ENCODE measurements at regions not wholly inside any gene's neighbourhood (a gene's known extent, or its start where the extent isn't known, plus 50 kb on each side); places are given as distances from the start of the nearest gene placed in this dataset.

DNA sequence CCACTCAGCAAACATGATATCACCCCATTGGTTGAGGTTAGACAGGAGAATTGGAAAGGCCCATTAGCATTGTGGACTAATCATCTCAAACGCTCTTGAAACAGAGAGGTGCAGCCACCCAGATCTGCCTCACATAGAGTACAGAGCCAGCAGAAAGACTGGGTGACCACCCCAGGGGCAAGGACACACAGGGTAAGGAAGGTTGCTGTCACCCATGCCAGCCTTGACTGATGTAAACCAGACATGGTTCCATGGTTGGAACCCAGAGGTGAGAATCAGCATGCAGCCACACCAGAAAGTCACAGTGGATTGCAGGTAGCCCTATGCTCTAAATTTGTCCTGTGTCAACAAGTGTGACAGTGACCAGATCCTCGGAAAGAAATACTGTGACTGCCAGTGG, 1268.8 kb downstream of the EFNB2 start:
- DNase-seq: no peak

DNA sequence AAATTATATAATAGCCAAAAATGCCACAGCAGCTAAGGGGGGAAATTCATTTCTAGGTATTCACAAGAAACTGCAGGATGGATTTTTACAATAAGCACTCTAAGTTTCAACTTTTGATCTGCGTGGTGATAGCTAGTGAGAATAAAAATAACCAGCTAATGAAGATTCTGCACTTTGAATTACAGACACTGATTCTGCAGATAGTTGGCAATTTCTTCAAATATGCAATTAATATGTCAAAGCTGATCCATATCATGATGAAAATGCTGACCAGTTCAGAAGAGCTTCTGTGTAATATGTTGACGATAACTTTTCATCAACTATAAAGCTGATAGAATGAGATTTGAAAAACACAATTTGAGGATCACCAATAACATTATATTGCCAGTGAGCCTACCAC, 1272.9 kb downstream of the EFNB2 start:
- DNase-seq: no peak

DNA sequence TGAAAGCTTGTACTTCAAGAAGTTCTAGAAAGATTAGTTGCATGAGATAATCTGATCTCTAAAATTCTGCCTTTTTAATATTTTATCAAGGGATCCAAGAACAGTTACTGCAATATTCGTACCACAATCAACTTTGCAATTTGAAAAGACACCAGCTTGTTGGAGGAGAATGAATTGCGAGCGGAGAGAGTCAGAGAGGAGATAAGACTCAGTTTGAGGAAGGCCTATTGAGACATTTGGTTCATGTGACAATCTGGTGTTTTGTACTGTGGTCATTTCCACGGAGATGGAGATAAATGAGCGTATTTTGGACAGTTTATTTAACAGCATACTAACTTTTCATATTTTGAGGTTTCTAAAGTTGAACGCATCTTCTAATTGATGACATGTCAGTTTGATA, 1276.0 kb downstream of the EFNB2 start:
- no peak for DNase-seq

DNA sequence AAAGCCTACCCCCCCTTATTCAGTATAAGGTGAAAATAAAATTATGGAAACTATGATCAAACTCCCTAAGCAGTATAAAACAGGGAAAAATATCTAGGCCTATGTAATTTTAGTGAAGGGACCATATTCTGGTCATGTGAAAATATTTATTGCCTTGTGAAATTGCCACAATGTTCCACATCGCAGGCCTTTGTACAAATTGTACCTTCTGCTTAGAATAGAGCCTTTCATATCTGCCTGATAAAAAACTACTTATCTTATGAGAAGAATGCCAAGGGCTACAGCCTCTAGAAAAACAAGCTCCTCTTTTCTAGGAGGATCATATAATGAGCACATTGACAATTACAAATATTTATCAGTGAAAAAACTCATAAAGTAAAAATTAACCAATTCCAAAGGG, 1280.0 kb downstream of the EFNB2 start:
- DNase-seq: no peak

DNA sequence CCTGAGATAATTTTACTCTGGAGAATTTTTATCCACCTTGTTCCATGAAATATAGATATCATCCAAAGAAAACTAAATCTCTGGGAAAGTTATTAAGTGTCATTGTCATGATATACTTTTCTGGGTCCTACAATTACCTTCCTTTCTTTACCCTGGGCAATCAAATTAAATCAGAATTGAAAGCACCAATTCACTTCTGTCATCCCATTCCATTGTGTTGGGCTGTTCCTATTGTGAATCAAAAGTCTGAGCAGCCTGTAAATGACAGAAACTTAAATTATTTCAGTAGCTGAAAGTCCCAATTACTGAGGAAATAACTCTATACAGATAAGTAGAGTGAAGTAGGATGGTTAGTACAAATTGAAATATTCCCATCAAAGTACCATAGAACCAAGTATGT, 1284.2 kb downstream of the EFNB2 start:
- DNase-seq: no peak

DNA sequence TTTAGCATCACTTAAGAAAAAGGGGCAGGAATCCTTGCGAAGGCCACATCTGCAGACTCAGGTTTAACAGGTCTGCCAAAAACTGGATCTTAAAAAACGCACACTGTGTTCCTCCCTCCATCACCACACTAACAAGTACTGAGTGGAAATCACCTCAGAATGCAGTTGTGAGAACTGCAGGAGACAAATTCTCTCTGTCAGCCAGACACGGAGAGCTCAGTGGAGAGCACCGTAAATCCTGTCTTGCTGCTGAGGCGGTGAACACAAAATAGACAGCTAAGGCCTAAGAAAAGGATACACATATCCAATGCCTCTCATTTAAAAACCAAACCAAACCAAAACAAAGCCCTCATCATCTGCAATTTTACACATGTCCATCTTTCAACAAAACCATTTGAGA, 1287.6 kb downstream of the EFNB2 start:
- no peak for DNase-seq

DNA sequence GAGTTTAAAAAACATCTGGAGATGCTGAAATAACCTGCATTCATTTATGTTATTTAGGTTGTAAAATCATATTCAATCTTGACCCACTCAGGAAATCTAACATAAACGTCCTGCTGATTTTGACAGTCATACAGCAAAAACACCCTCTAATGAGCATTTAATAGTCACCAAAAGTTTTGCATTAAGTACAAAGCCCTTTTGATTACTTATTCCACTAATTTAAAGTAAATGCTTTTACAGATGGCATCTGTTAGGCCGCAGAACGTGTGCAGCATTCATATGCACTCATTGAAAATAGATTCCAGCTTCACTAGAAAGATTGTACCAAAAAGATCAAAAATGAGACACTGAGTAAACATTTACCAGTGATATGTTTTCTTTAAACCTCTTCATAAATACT, 1295.1 kb downstream of the EFNB2 start:
- DNase-seq: no peak

DNA sequence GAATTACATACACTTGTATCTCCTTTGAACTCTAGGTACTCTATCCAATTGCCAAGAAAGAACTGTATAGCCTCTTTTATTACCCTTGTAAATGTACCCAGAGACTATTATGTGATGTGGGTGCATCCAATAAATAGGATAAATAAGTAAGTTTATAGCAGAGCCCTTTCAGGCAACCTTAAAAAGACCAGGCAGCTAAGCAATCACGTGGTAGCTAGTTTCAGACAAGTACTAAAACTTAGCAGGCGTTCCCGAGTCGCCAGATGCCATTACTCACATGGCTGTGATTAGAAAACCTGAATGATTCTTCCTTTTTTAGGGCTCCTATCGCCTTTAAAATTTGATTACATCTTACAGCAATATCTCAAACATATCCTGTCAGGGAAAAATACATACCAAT, 1303.0 kb downstream of the EFNB2 start:
- DNase-seq: no peak

DNA sequence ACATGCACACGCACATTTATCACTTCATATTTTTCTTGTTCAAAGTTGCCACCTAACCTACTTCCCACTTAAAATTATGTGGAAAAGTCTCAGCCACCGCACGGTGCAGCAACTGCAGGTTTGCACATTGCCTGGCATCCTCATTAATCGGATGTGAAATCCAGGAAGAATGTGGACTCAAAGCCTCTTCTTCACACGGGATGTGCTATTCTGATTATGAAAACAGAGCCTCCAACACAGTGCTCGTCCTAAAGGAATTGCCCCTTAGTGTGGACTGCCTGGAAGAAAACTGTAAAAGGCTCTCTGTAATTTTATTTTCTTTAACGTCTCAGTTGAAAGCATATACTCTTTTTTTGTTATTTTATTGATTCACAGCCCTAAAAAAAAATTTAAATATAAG, 1303.5 kb downstream of the EFNB2 start:
- no peak for DNase-seq

DNA sequence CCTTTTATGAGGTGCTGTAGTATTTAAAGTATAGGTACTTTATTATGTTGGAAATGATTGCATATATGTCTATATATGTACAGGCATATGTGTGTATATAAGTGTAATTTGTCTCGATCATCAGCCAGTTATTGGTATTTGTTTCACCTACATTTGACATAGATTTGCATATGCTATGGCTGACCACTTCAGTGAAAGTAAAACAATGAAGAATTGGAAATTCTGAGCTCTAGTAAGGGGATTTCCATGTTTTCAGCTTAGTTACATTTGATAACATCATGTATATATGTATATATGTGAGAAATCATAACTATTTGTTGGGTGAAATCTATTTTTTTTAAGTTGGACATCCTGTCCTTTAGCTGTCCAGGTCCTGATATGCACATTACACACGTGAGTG, 1303.9 kb downstream of the EFNB2 start:
- no peak for DNase-seq

DNA sequence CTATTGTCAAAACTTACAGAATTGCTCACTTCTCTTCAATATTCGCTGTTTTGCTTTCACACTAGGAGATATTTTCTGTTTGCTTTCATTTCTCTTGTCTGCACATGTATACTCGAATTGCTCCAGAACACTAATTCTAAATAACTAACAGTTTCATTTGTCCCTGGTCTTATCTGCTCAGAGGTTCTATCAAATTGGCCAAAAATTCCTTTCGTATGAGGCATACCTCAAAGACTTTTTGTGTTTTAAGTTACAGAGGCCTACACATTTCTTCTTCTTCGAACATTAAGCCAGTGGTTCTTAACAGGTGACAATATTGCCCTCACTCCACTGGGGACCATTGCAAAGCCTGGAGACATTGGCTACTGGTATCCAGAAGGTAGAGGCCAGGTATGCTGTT, 1314.6 kb downstream of the EFNB2 start:
- no peak for DNase-seq

DNA sequence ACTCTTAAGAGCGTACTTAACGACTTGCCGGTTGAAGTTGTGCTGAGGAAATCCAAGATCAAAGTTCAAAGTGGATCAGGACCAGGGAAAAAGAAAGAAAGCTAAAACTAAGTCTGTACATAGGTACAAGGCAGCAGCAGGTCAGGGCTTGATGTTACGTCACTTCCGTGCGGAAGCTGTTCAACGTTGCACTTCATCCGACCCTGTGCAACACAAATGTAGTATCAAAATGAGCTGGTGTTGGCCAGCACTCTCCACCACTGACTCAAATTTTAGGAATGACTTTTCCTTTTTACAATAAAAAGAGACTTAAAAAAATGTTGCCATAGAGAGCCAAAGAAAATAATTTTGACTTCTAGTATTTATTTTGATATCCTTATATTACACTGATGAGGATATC, 1315.4 kb downstream of the EFNB2 start:
- no peak for DNase-seq

DNA sequence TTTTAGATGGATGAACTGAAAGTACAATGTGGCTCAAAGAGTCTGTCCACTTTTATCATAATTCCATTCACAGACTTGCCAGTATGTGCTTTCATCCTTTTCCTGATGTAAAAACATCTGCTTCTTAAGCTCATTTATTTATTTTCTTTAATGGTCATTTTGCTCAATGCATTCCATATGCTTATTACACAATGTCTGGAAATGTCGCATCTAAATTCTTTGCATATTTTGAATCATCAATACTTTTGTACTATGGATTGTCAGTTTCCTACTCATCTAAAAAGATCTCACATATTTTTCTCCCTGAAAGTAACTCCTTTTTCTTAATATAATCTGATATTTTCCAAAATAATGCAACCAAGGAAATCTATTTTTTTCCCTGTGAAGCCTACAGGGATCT, 1315.8 kb downstream of the EFNB2 start:
- DNase-seq: no peak

DNA sequence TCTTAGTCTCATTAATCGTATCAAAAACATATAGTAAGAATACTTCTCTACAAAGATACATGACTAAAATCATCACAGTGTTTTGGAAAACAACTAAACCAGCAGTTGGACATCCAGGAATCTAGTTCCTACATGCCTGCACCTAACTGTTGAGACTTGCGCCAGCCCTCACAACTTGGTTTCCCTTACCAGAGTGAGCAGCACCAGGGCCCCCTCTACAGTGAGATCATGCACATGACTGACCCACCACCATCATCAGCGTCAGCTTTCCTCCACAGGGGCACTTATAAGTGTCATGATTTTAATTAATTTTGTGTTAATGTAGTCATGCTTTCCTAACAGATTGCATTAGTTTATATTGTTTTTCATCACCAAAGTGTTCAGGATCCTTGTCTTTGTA, 1322.0 kb downstream of the EFNB2 start:
- no peak for DNase-seq

DNA sequence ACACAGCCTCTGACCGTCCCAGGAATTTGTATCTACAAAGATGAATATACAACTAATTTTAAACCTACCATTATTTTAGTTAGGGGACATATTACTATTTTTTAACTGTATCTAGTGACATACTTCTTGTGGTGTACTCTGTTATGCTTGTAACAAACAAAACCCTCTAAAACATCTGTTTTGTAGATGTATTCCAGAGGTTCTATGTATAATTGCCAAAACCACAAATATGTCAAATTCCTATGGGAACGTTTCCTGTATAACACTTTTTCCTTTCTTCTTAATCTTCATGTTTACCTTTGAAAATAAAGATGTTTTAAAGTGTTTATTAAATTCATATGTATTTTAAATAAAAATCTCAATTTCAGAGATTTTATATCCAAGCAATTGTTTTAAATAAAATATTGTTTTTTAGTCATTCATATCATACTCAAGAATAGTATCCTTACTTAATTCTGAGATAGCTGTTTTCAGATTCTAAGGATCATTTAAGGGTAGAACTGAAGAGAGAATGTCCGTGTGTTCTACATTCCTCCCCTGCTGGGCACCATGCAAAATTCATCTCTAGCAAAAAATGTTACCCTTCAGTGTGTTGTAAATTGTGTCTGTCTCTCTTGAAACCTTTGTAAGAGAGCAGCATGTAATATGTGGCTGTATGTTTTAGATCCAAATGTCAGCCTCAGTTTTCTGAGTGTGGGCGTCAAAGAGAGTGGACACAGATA, 1327.7 kb downstream of the EFNB2 start:
- DNase-seq: no peak

DNA sequence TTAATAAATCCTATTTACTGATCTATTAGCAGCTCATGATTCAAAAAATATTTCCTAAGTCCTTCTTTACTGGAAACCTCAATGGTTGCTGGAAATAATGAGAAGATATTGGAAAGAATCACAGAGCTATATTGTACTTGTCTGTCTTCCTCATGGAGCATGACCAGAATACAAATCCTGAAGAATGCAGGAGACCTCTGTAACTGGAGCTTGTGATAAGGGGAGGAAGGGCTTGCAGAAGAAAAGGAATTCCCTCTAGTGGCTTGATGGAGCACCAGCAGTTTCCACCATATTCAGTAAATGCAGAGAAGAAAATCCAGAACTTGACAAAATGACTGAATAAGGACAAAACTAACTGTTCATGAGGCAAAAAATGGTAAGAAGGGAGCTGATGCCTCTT, 1333.1 kb downstream of the EFNB2 start:
- DNase-seq: no peak

DNA sequence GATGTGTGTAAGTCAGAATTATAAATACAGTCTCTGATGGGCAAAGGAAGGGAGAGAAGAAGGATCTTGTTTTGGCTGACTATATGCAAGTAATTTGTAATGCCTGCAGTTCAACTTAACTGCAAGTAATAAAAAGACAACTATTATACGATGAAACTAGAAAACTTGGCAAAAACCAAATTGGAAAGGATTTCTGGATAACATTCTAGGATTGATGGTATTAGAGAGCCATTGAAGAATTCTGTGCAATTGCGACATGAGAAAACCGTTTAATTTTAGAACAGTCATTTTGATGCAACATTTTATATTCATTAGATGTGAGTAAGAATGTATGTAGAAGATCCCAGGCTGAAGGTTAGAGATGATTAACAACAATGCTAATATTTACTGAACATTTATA, 1334.1 kb downstream of the EFNB2 start:
- DNase-seq: no peak

DNA sequence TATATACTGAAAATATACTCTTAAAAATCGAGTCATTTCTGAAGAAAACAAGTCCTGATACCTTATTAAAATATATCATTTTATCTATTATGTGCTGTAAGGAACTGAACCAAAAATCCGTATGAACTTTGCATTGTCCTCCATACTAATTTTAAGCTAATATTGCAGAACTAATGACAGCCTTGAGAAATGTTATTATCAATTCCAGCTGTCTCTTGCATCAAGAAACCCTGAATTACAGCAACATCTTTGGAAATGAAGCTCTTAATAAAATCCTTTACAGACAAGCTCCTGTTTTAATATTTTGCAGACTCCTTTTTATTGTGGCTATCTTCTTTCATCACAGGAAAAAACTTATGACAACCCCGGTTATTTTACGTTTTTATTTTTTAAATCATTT, 1335.3 kb downstream of the EFNB2 start:
- no peak for DNase-seq

DNA sequence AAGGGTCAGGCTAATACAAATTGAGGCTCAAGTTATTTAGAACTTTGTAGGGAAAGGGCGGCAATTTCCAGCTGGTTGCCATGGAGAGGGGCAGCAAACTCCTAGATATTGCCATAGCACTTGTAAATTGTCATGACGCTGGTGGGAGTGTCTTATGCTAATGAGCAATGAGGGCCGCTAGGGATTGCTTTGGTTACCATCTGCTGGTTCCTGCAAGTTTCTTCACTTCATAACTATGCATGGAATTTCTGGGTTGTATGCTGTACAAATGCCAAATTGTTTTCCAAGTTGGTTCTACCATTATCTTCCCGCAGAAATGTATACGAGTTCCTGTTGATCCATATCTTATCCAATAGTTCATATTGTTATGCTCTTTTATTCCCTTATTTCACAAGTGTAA, 1339.4 kb downstream of the EFNB2 start:
- no peak for DNase-seq

DNA sequence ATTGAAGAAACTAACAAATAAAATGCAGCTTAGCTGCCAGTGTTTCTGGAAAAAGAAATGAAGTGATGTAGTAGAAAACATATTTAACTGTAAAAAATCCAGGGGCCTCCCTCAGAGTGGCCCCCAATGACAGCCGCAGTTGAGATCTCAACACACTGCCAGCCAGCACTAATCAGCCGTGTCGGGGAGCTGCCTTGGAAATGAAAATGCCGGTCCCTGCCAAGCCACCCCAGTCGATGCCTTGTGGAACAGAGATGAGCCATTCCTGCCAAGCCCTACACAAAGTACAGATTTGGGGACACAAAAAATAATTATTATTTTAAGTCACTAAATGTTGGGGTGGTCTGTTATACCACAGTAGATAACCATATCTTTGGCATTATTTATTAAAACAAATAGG, 1342.4 kb downstream of the EFNB2 start:
- DNase-seq: no peak

DNA sequence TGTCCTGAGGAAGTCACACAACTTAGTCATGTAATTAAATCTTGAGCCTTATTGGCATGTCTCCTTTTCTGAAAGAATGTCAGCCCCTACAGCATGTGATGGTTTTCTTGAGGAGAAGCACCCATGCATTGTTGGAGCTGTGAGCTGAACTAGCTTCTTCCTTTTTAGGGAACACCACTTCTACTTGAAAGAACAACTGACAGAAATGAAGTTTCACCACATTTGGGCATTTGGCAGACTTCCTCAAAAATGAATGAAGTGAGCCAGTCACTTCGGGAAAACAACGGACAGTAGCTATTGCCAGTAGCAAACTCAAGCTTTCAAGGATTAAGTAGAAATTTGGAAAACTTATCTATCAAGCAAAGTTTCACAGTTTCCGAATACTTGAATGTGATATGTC, 1351.3 kb downstream of the EFNB2 start:
- no peak for DNase-seq

DNA sequence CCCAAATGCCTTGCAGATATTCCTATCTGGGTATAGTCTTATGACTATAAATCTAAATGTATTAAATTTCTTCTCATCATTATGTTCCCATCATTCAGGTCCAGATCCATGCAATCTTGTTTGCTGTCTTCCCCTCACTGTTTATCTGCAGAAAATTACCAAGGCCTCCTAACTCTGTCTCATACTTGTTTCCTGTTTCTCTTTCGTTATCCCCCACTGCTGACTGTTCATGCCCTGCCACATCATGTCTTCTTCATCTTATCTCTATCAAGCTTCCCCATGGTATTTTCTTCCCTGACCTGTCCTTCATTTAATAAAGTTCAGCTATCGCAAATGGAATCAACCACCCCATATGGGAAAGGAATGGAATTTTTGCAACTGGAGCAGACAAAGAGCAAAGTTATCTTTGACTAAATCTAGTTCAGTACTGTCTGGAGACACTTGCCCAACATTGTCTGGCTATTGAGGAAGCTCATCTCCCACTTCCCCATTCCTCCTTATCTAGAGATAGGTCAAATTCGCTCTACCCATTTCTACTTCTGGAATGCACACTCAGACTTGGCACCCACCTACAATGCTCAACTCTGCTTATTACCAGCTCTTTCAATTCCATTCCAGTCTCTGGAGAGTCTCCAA, 1358.1 kb downstream of the EFNB2 start:
- DNase-seq: no peak

DNA sequence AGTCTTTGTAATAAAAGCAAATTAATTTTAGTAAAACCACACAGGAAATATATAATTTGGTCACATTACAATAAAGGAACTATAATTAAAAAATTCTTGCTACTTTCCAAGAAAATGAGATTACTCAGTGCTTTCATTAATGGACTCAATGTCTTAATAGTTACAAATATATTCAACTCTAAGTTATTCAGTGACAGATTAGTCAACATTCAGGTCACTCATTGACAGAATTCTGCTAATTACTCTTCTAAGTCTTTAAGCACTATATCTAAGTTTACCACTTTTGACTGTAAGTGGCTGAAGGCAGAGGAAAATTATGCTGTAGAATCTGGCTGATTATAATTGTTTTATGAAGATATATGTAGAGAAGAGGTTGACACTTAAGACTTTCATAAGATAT, 1365.0 kb downstream of the EFNB2 start:
- no peak for DNase-seq

DNA sequence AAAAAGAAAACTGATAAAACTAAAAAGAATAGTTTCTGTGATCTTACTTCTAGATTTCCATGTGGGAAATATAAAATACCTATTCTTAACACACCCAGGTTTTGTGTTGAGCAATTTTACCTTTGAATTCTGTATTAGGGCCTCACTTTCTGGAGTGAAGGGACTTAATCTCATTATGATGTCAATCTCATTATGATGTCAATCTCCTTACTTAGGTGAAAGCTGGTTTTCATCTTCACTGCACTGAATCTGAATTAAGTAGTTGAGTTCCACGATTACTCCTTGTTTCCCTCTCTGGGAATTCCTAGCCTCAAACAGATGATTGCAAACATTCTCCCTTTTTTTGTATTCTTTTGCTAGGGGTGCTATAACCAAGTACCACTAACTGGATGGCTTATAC, 1367.2 kb downstream of the EFNB2 start:
- no peak for DNase-seq

DNA sequence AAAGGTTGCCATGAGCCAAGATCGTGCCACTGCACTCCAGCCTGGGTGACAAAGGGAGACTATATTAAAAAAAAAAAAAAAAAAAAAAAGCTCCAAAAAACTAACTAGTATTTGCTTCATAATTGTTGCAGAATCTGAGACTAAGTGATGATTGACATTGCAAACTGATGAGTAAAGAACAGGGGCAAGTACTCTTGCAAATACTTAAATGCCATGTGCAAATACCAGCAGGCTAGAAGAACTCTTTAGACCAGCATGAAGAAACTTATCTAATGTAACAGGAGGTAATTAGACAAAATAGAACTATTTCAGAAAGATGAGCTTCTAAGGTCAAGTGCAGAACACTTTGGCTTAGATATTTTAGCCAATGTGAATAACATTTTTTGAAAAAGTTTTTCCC, 1368.1 kb downstream of the EFNB2 start:
- no peak for DNase-seq
